ENCODE measurements at regions not wholly inside any gene's neighbourhood (a gene's known extent, or its start where the extent isn't known, plus 50 kb on each side); places are given as distances from the start of the nearest gene placed in this dataset.

DNA sequence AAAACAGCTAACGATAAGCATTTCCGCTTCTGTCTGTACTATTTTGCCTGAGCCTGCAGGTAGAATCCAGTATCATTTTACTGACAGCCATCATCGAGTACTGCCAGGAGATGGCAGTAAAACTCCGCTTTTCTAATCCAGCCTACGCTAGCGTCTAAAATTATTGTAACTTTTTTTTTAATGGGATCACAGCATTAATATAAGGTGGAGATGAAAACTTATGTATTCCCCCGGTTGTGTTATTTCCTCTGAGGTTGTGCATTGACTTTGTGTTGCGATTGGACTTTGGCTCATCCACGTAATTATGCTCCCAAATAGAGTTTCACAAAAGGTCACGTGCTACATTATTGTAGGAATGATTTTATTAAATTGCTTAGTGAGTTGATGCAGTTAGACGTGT, 248.1 kb downstream of the C4orf33 start:
- no peak for TF ChIP-seq EZH2 (IDR thresholded peaks at IDR 0.05; ENCODE audit: borderline replicate concordance, insufficient read depth, low read depth, low read length, poor library complexity, severe bottlenecking)
- TF ChIP-seq, protein P1, sequence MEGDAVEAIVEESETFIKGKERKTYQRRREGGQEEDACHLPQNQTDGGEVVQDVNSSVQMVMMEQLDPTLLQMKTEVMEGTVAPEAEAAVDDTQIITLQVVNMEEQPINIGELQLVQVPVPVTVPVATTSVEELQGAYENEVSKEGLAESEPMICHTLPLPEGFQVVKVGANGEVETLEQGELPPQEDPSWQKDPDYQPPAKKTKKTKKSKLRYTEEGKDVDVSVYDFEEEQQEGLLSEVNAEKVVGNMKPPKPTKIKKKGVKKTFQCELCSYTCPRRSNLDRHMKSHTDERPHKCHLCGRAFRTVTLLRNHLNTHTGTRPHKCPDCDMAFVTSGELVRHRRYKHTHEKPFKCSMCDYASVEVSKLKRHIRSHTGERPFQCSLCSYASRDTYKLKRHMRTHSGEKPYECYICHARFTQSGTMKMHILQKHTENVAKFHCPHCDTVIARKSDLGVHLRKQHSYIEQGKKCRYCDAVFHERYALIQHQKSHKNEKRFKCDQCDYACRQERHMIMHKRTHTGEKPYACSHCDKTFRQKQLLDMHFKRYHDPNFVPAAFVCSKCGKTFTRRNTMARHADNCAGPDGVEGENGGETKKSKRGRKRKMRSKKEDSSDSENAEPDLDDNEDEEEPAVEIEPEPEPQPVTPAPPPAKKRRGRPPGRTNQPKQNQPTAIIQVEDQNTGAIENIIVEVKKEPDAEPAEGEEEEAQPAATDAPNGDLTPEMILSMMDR (IDR thresholded peaks at IDR 0.05) = peak; percentile 40
- ATAC-seq (ENCODE audit: low read depth) (no peak), DNase-seq (no peak)
- CTCF ChIA-PET = interaction anchor here (0.8 to 1.4 kb wide), 3 partner anchors 8 to 12 kb away, joined by 3 to 4 read pairs (median 4); no protein-coding TSS in a partner anchor
- Histone ChIP-seq H3K27me3 (replicated peaks in 1 of 4; ENCODE audit: control extremely low read depth in 1 of 4, control insufficient read depth in 3 of 4, insufficient read depth in 4 of 4, low read length in 3 of 4) (peaks cover 0 to 4% (median 0%) of the 10 kb centered on the region in 4 experiments), H3K36me3 (replicated peaks in 1 of 2; ENCODE audit: control extremely low read depth in 1 of 2, control insufficient read depth in 1 of 2, extremely low read depth in 1 of 2, insufficient read depth in 2 of 2, low read length in 1 of 2) (no peaks in the 10 kb centered on the region), H3K4me2 (replicated peaks; ENCODE audit: low read depth, low read length, poor library complexity, severe bottlenecking) (no peak overlapping the region), H3K27ac (ENCODE audit: low read length in 2 of 2) (no peak overlapping the region), H3K79me2 (ENCODE audit: control insufficient read depth, insufficient read depth, low read length) (no peaks in the 10 kb centered on the region), H3K9me3 (ENCODE audit: control extremely low read depth in 1 of 3, control insufficient read depth in 2 of 3, insufficient read depth in 1 of 3, low read length in 2 of 3) (no peaks in the 10 kb centered on the region), H3K4me1 (ENCODE audit: control insufficient read depth in 2 of 2, insufficient read depth in 2 of 2, low read length in 2 of 2) (no peaks in the 10 kb centered on the region), H4K20me1 (ENCODE audit: control insufficient read depth, insufficient read depth, low read length, poor library complexity, severe bottlenecking) (no peaks in the 10 kb centered on the region), H3K9ac (ENCODE audit: low read length) (no peak overlapping the region), H2AFZ (ENCODE audit: insufficient read depth, low read depth, low read length, poor library complexity, severe bottlenecking) (no peak overlapping the region), H3K4me3 (ENCODE audit: control extremely low read depth in 1 of 5, extremely low read depth in 1 of 5, insufficient read depth in 1 of 5, low read depth in 2 of 5, low read length in 4 of 5) (no peak overlapping the region)
- POLR2A ChIA-PET = no interaction called here
- Mint-ChIP-seq H3K9me3 (ENCODE audit: insufficient read depth) (no peaks in the 10 kb centered on the region), H3K4me3 (no peak overlapping the region), H3K27ac (no peak overlapping the region), H3K27me3 (peaks cover 3% of the 10 kb centered on the region), H3K4me1 (no peaks in the 10 kb centered on the region)
- WGBS (ENCODE audit: insufficient coverage) = 54% methylated on average over 5 of the region's 11 CpGs
- intact Hi-C loops (cut with micrococcal nuclease) = no loop called here

DNA sequence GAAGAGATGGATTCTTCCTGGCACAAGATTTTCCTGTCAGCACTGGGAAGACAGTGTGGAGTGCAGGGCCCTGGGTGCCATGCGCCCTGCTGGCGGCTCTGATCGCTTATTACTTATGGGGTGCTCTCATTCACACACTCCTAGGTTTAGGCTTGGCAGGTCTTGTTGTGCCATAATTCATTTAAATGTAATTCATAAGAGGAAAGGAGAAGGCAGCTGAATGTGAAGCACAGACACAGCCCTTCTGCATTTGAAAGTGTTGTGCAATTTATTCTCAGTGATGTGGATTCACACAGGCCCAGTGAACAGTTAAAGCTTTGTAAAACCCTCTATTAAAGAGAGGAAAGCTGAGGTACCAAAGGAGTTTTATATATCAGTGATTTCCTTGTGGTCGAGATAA, 249.7 kb downstream of the C4orf33 start:
- no peak overlapping the region for H3K4me3 Mint-ChIP-seq
- no peaks in the 10 kb centered on the region for H3K9me3 ChIP-seq (ENCODE audit: control extremely low read depth in 1 of 3, control insufficient read depth in 2 of 3, insufficient read depth in 1 of 3, low read length in 2 of 3)
- H3K9ac ChIP-seq (ENCODE audit: low read length) = no peak overlapping the region
- H3K9me3 Mint-ChIP-seq (ENCODE audit: insufficient read depth) = no peaks in the 10 kb centered on the region
- WGBS (ENCODE audit: insufficient coverage) = 100% methylated on average over 1 of the region's 4 CpGs
- H3K79me2 ChIP-seq (ENCODE audit: control insufficient read depth, insufficient read depth, low read length) = no peaks in the 10 kb centered on the region
- H3K4me1 ChIP-seq (ENCODE audit: control insufficient read depth in 2 of 2, insufficient read depth in 2 of 2, low read length in 2 of 2) = no peaks in the 10 kb centered on the region
- no peak for ATAC-seq (ENCODE audit: low read depth)
- ChIA-PET POLR2A (no interaction called here), CTCF (no interaction called here)
- H4K20me1 ChIP-seq (ENCODE audit: control insufficient read depth, insufficient read depth, low read length, poor library complexity, severe bottlenecking) = no peaks in the 10 kb centered on the region
- intact Hi-C loops (cut with micrococcal nuclease) = no loop called here
- TF ChIP-seq EZH2 (IDR thresholded peaks at IDR 0.05; ENCODE audit: borderline replicate concordance, insufficient read depth, low read depth, low read length, poor library complexity, severe bottlenecking) = no peak
- TF ChIP-seq, protein P1 (IDR thresholded peaks at IDR 0.05) = no peak
- H2AFZ ChIP-seq (ENCODE audit: insufficient read depth, low read depth, low read length, poor library complexity, severe bottlenecking) = no peak overlapping the region
- H3K27ac Mint-ChIP-seq = no peak overlapping the region
- no peak for DNase-seq
- no peak overlapping the region for H3K4me3 ChIP-seq (ENCODE audit: control extremely low read depth in 1 of 5, extremely low read depth in 1 of 5, insufficient read depth in 1 of 5, low read depth in 2 of 5, low read length in 4 of 5)
- H3K27me3 Mint-ChIP-seq = no peaks in the 10 kb centered on the region
- H3K4me1 Mint-ChIP-seq = no peaks in the 10 kb centered on the region
- no peak overlapping the region for H3K27ac ChIP-seq (ENCODE audit: low read length in 2 of 2)
- no peak overlapping the region for H3K4me2 ChIP-seq (replicated peaks; ENCODE audit: low read depth, low read length, poor library complexity, severe bottlenecking)
- H3K27me3 ChIP-seq (replicated peaks in 1 of 4; ENCODE audit: control extremely low read depth in 1 of 4, control insufficient read depth in 3 of 4, insufficient read depth in 4 of 4, low read length in 3 of 4) = peaks cover 0 to 4% (median 0%) of the 10 kb centered on the region in 4 experiments
- no peaks in the 10 kb centered on the region for H3K36me3 ChIP-seq (replicated peaks in 1 of 2; ENCODE audit: control extremely low read depth in 1 of 2, control insufficient read depth in 1 of 2, extremely low read depth in 1 of 2, insufficient read depth in 2 of 2, low read length in 1 of 2)

All from B cell (primary cell).